KG1 (cell line): ENCODE measurements at regions not wholly inside any gene's neighbourhood (a gene's known extent, or its start where the extent isn't known, plus 50 kb on each side); places are given as distances from the start of the nearest gene placed in this dataset.
"Not testable (repeated sequence)": the region's sequence is repeated elsewhere in the genome, so short reads cannot be mapped to it uniquely, and the experiment has no call there.

ENCODE experiments used
- DNase-seq: peaks from one replicate; lab custom pipeline; 2025; lab: John Stamatoyannopoulos, UW

- DNase-seq, result no peak
These were observed 410.2 kb downstream of the ACTL7B start for GRCh38 chr9:108445431-108446071.

GRCh38 chr9:108444400-108445358, 411.1 kb downstream of the ACTL7B start:
- DNase-seq, result no peak

- DNase-seq, result no peak
These were observed 412.0 kb downstream of the ACTL7B start for GRCh38 chr9:108443741-108444140.

GRCh38 chr9:108443019-108443633, 412.7 kb downstream of the ACTL7B start:
- no peak for DNase-seq

GRCh38 chr9:108442627-108443018, 413.2 kb downstream of the ACTL7B start:
- no peak for DNase-seq

- no peak for DNase-seq
These were observed 414.1 kb downstream of the ACTL7B start for GRCh38 chr9:108441726-108442125.

GRCh38 chr9:108441251-108441650, 414.5 kb downstream of the ACTL7B start:
- no peak for DNase-seq

GRCh38 chr9:108439947-108440346, 415.8 kb downstream of the ACTL7B start:
- no peak for DNase-seq

GRCh38 chr9:108437656-108438055, 418.1 kb downstream of the ACTL7B start:
- DNase-seq, result no peak

GRCh38 chr9:108436448-108436847, 419.3 kb downstream of the ACTL7B start:
- no peak for DNase-seq

GRCh38 chr9:108434502-108434901, 421.3 kb downstream of the ACTL7B start:
- DNase-seq, result no peak

- DNase-seq, result no peak
These were observed 421.8 kb downstream of the ACTL7B start for GRCh38 chr9:108434036-108434435.

GRCh38 chr9:108430655-108431054, 425.1 kb downstream of the ACTL7B start:
- no peak for DNase-seq

- no peak for DNase-seq
These were observed 428.0 kb downstream of the ACTL7B start for GRCh38 chr9:108427751-108428150.

GRCh38 chr9:108426421-108426940, 429.3 kb downstream of the ACTL7B start:
- DNase-seq, result not testable (repeated sequence)

- no peak for DNase-seq
These were observed 432.4 kb downstream of the ACTL7B start for GRCh38 chr9:108423433-108423832.

GRCh38 chr9:108419379-108419778, 436.4 kb downstream of the ACTL7B start:
- no peak for DNase-seq

GRCh38 chr9:108417726-108418125, 438.1 kb downstream of the ACTL7B start:
- DNase-seq, result no peak

- DNase-seq, result no peak
These were observed 438.5 kb downstream of the ACTL7B start for GRCh38 chr9:108417312-108417711.

GRCh38 chr9:108416324-108416723, 439.5 kb downstream of the ACTL7B start:
- no peak for DNase-seq

GRCh38 chr9:108413809-108414208, 442.0 kb downstream of the ACTL7B start:
- DNase-seq, result no peak

GRCh38 chr9:108412755-108413154, 443.0 kb downstream of the ACTL7B start:
- no peak for DNase-seq

- no peak for DNase-seq
These were observed 444.2 kb downstream of the ACTL7B start for GRCh38 chr9:108411632-108412031.
